Muscle layer of colon (tissue), 2 donors: ENCODE measurements at regions not wholly inside any gene's neighbourhood (a gene's known extent, or its start where the extent isn't known, plus 50 kb on each side); places are given as distances from the start of the nearest gene placed in this dataset.

Experiments used
- H3K27ac ChIP-seq: one replicate; pipeline ENCODE4 v1.7.0; 2013; ENCODE audit warnings: low read depth, mild to moderate bottlenecking, low read length, moderate library complexity
- H3K27me3 ChIP-seq, 2 donors: one replicate each; pipeline ENCODE4 v1.7.0; 2013; ENCODE audit warnings: low read length in 2 of 2, mild to moderate bottlenecking in 2 of 2; ENCODE audit not compliant: insufficient read depth in 2 of 2, control insufficient read depth in 1 of 2
- H3K36me3 ChIP-seq: one replicate; pipeline ENCODE4 v1.7.0; 2013; ENCODE audit warnings: mild to moderate bottlenecking, low read length; ENCODE audit not compliant: insufficient read depth
- H3K4me1 ChIP-seq: one replicate; pipeline ENCODE4 v1.7.0; 2013; ENCODE audit warnings: mild to moderate bottlenecking, low read length; ENCODE audit not compliant: insufficient read depth
- H3K4me3 ChIP-seq, 2 donors: one replicate each; pipeline ENCODE4 v1.7.0; 2013; ENCODE audit warnings: low read length in 2 of 2, low read depth in 1 of 2, mild to moderate bottlenecking in 1 of 2, moderate library complexity in 1 of 2
- H3K9ac ChIP-seq: one replicate; pipeline ENCODE4 v1.7.0; 2013; ENCODE audit warnings: low read length
- H3K9me3 ChIP-seq: one replicate; pipeline ENCODE4 v1.7.0; 2013; ENCODE audit warnings: mild to moderate bottlenecking, low read length
- donor health status: abdominal sarcoma.
- donor health status: Adenocarcinoma of cecum.

- Histone ChIP-seq H3K4me1 (no peaks in the 10 kb centered on the region), H3K27me3 (no peaks in the 10 kb centered on the region), H3K9me3 (no peaks in the 10 kb centered on the region), H3K4me3 (no peak overlapping the region), H3K9ac (no peak overlapping the region), H3K36me3 (no peaks in the 10 kb centered on the region), H3K27ac (no peak overlapping the region)
Observed at GRCh38 chr6:141664744-141665143, 468.0 kb upstream of the GJE1 start.

DNA sequence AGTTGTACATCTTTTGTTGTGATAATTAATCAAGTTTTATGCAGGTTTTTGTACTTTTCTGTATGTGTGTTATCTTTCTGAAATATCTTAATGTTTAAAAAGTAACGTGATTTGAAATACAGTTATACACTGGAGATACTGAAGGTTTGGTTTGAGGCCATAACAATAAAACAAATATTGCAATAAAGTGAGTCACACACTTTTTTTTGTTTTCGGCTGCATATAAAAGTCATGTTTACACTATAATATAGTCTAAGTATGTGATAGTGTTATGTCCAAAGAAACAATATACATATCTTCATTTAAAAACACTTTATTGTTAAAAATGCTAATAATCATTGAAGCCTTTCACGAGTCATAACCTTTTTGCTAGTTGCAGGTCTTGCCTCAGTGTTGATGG, 473.1 kb upstream of the GJE1 start:
- Histone ChIP-seq H3K27ac (no peak overlapping the region), H3K9me3 (no peaks in the 10 kb centered on the region), H3K27me3 (no peaks in the 10 kb centered on the region), H3K4me3 (no peak overlapping the region), H3K9ac (no peak overlapping the region), H3K36me3 (no peaks in the 10 kb centered on the region), H3K4me1 (no peaks in the 10 kb centered on the region)

DNA sequence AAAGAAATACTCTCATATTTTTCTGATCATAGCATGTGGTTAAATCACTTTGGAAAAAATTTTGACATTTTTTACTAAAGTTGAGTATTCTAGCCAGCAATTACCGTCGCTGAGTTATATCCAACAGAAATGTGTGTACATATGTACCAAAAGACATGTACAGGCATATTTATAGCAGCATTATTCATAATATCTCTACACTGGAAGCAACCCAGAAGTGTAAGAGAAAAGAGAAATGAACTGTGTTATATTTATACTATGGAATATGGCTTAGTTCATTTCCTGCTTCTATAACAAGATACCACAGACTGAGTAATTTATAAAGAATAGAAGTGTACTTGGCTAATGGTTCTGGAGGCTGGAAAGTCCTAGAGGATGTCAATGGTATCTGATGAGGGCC, 474.0 kb upstream of the GJE1 start:
- no peaks in the 10 kb centered on the region for H3K4me1 ChIP-seq
- H3K27me3 ChIP-seq, result no peaks in the 10 kb centered on the region
- H3K36me3 ChIP-seq, result no peaks in the 10 kb centered on the region
- H3K9ac ChIP-seq, result no peak overlapping the region
- H3K9me3 ChIP-seq, result no peaks in the 10 kb centered on the region
- H3K27ac ChIP-seq, result no peak overlapping the region
- H3K4me3 ChIP-seq, result no peak overlapping the region

GRCh38 chr6:141657812-141658211, 474.9 kb upstream of the GJE1 start:
- H3K9ac ChIP-seq, result no peak overlapping the region
- no peak overlapping the region for H3K27ac ChIP-seq
- H3K36me3 ChIP-seq, result no peaks in the 10 kb centered on the region
- no peak overlapping the region for H3K4me3 ChIP-seq
- no peaks in the 10 kb centered on the region for H3K4me1 ChIP-seq
- H3K9me3 ChIP-seq, result no peaks in the 10 kb centered on the region
- H3K27me3 ChIP-seq, result no peaks in the 10 kb centered on the region

- H3K4me1 ChIP-seq, result no peaks in the 10 kb centered on the region
- no peaks in the 10 kb centered on the region for H3K27me3 ChIP-seq
- H3K36me3 ChIP-seq, result no peaks in the 10 kb centered on the region
- H3K9me3 ChIP-seq, result no peaks in the 10 kb centered on the region
- no peak overlapping the region for H3K4me3 ChIP-seq
- H3K9ac ChIP-seq, result no peak overlapping the region
- H3K27ac ChIP-seq, result no peak overlapping the region
Observed at GRCh38 chr6:141653590-141653989, 479.1 kb upstream of the GJE1 start.

- Histone ChIP-seq H3K36me3 (no peaks in the 10 kb centered on the region), H3K27ac (no peak overlapping the region), H3K4me3 (no peak overlapping the region), H3K9me3 (no peaks in the 10 kb centered on the region), H3K27me3 (no peaks in the 10 kb centered on the region), H3K9ac (no peak overlapping the region), H3K4me1 (no peaks in the 10 kb centered on the region)
Observed at GRCh38 chr6:141641951-141642350, 490.8 kb upstream of the GJE1 start.

DNA sequence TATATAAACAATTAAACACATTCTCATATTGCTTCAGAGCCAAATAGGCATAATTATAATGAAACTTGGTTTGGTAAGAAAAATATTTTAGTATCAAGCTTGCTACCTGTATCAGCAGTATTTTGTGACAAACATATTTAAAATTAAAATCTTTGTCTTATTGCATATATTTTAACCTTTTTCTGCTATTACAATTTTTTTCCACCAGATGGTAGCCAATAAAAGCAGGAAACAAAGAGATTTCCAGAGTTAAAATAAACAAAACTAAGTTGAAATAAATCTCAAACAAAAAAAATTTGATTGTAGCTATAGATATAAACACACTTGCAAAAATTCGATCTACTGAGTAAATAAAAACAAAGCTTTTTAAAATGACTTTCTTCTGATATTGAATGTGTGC, 491.3 kb upstream of the GJE1 start:
- no peaks in the 10 kb centered on the region for H3K36me3 ChIP-seq
- H3K27ac ChIP-seq, result no peak overlapping the region
- no peaks in the 10 kb centered on the region for H3K9me3 ChIP-seq
- H3K27me3 ChIP-seq, result no peaks in the 10 kb centered on the region
- H3K4me1 ChIP-seq, result no peaks in the 10 kb centered on the region
- no peak overlapping the region for H3K9ac ChIP-seq
- no peak overlapping the region for H3K4me3 ChIP-seq

DNA sequence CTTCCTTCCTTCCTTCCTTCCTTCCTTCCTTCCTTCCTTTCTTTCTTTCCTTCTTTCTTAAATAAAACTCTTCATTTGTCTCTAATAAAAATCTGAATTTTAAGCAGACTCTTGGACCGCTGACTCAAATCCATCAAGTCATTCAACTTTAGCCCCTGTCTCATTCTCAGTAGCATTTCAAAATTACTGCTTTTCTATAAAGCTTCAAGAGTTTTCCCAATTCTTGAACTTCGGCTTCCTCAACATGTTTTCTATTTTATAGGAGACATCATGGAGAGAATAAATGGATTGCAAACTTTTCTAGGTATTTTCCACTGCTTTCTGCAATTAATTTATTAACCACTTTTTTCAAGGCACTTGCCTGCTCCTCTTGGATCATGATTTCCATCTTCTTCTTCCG, 497.1 kb upstream of the GJE1 start:
- Histone ChIP-seq H3K9ac (no peak overlapping the region), H3K27me3 (no peaks in the 10 kb centered on the region), H3K9me3 (no peaks in the 10 kb centered on the region), H3K4me1 (no peaks in the 10 kb centered on the region), H3K27ac (no peak overlapping the region), H3K36me3 (no peaks in the 10 kb centered on the region), H3K4me3 (no peak overlapping the region)

DNA sequence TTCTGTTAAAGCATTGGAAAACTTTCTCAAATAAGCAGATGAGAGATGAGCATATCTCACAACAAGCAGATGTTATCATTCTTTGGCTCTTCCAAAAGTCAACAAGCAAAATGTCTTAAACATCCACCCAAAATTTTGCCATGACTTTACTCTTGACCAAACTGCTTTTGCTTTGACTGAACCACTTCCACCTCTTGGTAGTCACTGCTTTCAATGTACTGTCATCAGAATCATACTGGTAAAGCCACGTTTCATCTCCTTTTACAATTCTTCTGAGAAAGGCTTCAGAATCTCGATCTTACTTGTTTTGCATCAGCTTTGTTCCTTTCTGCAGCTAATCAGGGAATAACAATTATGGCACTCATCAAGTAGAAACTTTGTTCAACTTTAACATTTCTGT, 498.5 kb upstream of the GJE1 start:
- H3K9ac ChIP-seq, result no peak overlapping the region
- no peaks in the 10 kb centered on the region for H3K27me3 ChIP-seq
- no peak overlapping the region for H3K4me3 ChIP-seq
- H3K36me3 ChIP-seq, result no peaks in the 10 kb centered on the region
- no peaks in the 10 kb centered on the region for H3K4me1 ChIP-seq
- no peak overlapping the region for H3K27ac ChIP-seq
- no peaks in the 10 kb centered on the region for H3K9me3 ChIP-seq

GRCh38 chr6:141624301-141624700, 508.4 kb upstream of the GJE1 start:
- Histone ChIP-seq H3K27me3 (no peaks in the 10 kb centered on the region), H3K4me3 (no peak overlapping the region), H3K9me3 (no peaks in the 10 kb centered on the region), H3K36me3 (no peaks in the 10 kb centered on the region), H3K27ac (no peak overlapping the region), H3K9ac (no peak overlapping the region), H3K4me1 (no peaks in the 10 kb centered on the region)

GRCh38 chr6:141618180-141618581, 514.5 kb upstream of the GJE1 start:
- no peaks in the 10 kb centered on the region for H3K36me3 ChIP-seq
- H3K4me1 ChIP-seq, result no peaks in the 10 kb centered on the region
- H3K9me3 ChIP-seq, result no peaks in the 10 kb centered on the region
- H3K4me3 ChIP-seq, result no peak overlapping the region
- no peak overlapping the region for H3K9ac ChIP-seq
- H3K27me3 ChIP-seq, result no peaks in the 10 kb centered on the region
- H3K27ac ChIP-seq, result no peak overlapping the region

DNA sequence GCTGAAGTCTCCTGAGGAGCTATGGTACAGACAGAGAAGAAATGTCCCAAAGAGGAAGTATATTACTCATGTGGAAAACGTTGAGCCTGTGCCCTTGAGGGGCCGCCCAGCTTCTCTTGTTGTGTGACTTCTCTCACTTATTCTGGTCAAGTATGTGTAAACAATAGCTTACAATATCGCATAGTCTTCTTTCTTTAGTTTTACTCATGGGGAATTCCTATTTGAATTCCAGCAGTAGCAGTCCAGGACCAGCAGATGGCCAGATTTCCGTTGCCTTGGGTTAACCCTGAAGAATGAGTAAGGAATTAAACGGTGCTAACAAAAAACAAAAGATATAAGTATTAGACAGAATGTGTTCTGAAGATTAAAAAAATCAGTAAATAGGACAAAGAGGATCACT, 522.0 kb upstream of the GJE1 start:
- Histone ChIP-seq H3K36me3 (no peaks in the 10 kb centered on the region), H3K27me3 (no peaks in the 10 kb centered on the region), H3K4me3 (no peak overlapping the region), H3K9ac (no peak overlapping the region), H3K9me3 (no peaks in the 10 kb centered on the region), H3K4me1 (no peaks in the 10 kb centered on the region), H3K27ac (no peak overlapping the region)
